ENCODE measurements at regions not wholly inside any gene's neighbourhood (a gene's known extent, or its start where the extent isn't known, plus 50 kb on each side); places are given as distances from the start of the nearest gene placed in this dataset.

- 73 to 77% methylated on average over 8 of the region's 9 CpGs for WGBS, 2 experiments
- no peak overlapping the region for H3K27ac ChIP-seq (ENCODE audit: insufficient read depth, low read depth, low read length, poor library complexity, severe bottlenecking)
- H3K4me1 ChIP-seq (ENCODE audit: control insufficient read depth, insufficient read depth, low read length) = no peaks in the 10 kb centered on the region
- H3K27me3 ChIP-seq (ENCODE audit: control insufficient read depth, insufficient read depth, low read length, poor library complexity, severe bottlenecking) = no peaks in the 10 kb centered on the region
- H3K9me3 ChIP-seq (ENCODE audit: control insufficient read depth, low read length) = no peaks in the 10 kb centered on the region
- no peak overlapping the region for H3K4me3 ChIP-seq (ENCODE audit: insufficient read depth, low read depth, low read length)
- H3K36me3 ChIP-seq (ENCODE audit: control insufficient read depth, insufficient read depth, low read length) = no peaks in the 10 kb centered on the region
These were observed 106.0 kb upstream of the TAF1B start for GRCh38 chr2:9737053-9737875.

GRCh38 chr2:9738062-9738461 lies 105.2 kb upstream of the TAF1B start:
- no peak overlapping the region for H3K4me3 ChIP-seq (ENCODE audit: insufficient read depth, low read depth, low read length)
- WGBS, 2 experiments = 91 to 97% methylated on average over 4 to 5 of the region's 5 CpGs
- no peak overlapping the region for H3K27ac ChIP-seq (ENCODE audit: insufficient read depth, low read depth, low read length, poor library complexity, severe bottlenecking)

GRCh38 chr2:9738535-9739496 lies 104.5 kb upstream of the TAF1B start:
- H3K27ac ChIP-seq (ENCODE audit: insufficient read depth, low read depth, low read length, poor library complexity, severe bottlenecking) = no peak overlapping the region
- H3K36me3 ChIP-seq (ENCODE audit: control insufficient read depth, insufficient read depth, low read length) = no peaks in the 10 kb centered on the region
- no peak overlapping the region for H3K4me3 ChIP-seq (ENCODE audit: insufficient read depth, low read depth, low read length)
- no peaks in the 10 kb centered on the region for H3K9me3 ChIP-seq (ENCODE audit: control insufficient read depth, low read length)
- H3K4me1 ChIP-seq (ENCODE audit: control insufficient read depth, insufficient read depth, low read length) = no peaks in the 10 kb centered on the region
- H3K27me3 ChIP-seq (ENCODE audit: control insufficient read depth, insufficient read depth, low read length, poor library complexity, severe bottlenecking) = no peaks in the 10 kb centered on the region
- WGBS, 2 experiments = 93 to 94% methylated on average over 23 of the region's 23 CpGs

More at GRCh38 chr2:9738062-9738461, 105.2 kb upstream of the TAF1B start:
- H3K9me3 ChIP-seq (ENCODE audit: control insufficient read depth, low read length) = no peaks in the 10 kb centered on the region
- H3K4me1 ChIP-seq (ENCODE audit: control insufficient read depth, insufficient read depth, low read length) = no peaks in the 10 kb centered on the region
- H3K36me3 ChIP-seq (ENCODE audit: control insufficient read depth, insufficient read depth, low read length) = no peaks in the 10 kb centered on the region
- H3K27me3 ChIP-seq (ENCODE audit: control insufficient read depth, insufficient read depth, low read length, poor library complexity, severe bottlenecking) = no peaks in the 10 kb centered on the region

- Histone ChIP-seq H3K4me3 (ENCODE audit: insufficient read depth, low read depth, low read length) (no peak overlapping the region), H3K27me3 (ENCODE audit: control insufficient read depth, insufficient read depth, low read length, poor library complexity, severe bottlenecking) (no peaks in the 10 kb centered on the region), H3K4me1 (ENCODE audit: control insufficient read depth, insufficient read depth, low read length) (no peaks in the 10 kb centered on the region), H3K27ac (ENCODE audit: insufficient read depth, low read depth, low read length, poor library complexity, severe bottlenecking) (no peak overlapping the region), H3K36me3 (ENCODE audit: control insufficient read depth, insufficient read depth, low read length) (no peaks in the 10 kb centered on the region), H3K9me3 (ENCODE audit: control insufficient read depth, low read length) (no peaks in the 10 kb centered on the region)
- WGBS, 2 experiments = 93 to 95% methylated on average over 23 of the region's 23 CpGs
These were observed 103.7 kb upstream of the TAF1B start for GRCh38 chr2:9739531-9739964.

GRCh38 chr2:9740382-9741073 lies 102.7 kb upstream of the TAF1B start:
- H3K27ac ChIP-seq (ENCODE audit: insufficient read depth, low read depth, low read length, poor library complexity, severe bottlenecking) = no peak overlapping the region
- WGBS, 2 experiments = 85 to 90% methylated on average over 6 of the region's 6 CpGs

GRCh38 chr2:9741110-9741509 lies 102.2 kb upstream of the TAF1B start:
- Histone ChIP-seq H3K27me3 (ENCODE audit: control insufficient read depth, insufficient read depth, low read length, poor library complexity, severe bottlenecking) (no peaks in the 10 kb centered on the region), H3K36me3 (ENCODE audit: control insufficient read depth, insufficient read depth, low read length) (no peaks in the 10 kb centered on the region), H3K4me1 (ENCODE audit: control insufficient read depth, insufficient read depth, low read length) (peaks cover 5% of the 10 kb centered on the region), H3K9me3 (ENCODE audit: control insufficient read depth, low read length) (no peaks in the 10 kb centered on the region), H3K27ac (ENCODE audit: insufficient read depth, low read depth, low read length, poor library complexity, severe bottlenecking) (no peak overlapping the region), H3K4me3 (ENCODE audit: insufficient read depth, low read depth, low read length) (no peak overlapping the region)
- WGBS, 2 experiments = 90 to 93% methylated on average over 6 of the region's 6 CpGs

More at GRCh38 chr2:9740382-9741073, 102.7 kb upstream of the TAF1B start:
- Histone ChIP-seq H3K4me1 (ENCODE audit: control insufficient read depth, insufficient read depth, low read length) (peaks cover 5% of the 10 kb centered on the region), H3K9me3 (ENCODE audit: control insufficient read depth, low read length) (no peaks in the 10 kb centered on the region), H3K36me3 (ENCODE audit: control insufficient read depth, insufficient read depth, low read length) (no peaks in the 10 kb centered on the region), H3K4me3 (ENCODE audit: insufficient read depth, low read depth, low read length) (no peak overlapping the region), H3K27me3 (ENCODE audit: control insufficient read depth, insufficient read depth, low read length, poor library complexity, severe bottlenecking) (no peaks in the 10 kb centered on the region)

- Histone ChIP-seq H3K27ac (ENCODE audit: insufficient read depth, low read depth, low read length, poor library complexity, severe bottlenecking) (no peak overlapping the region), H3K36me3 (ENCODE audit: control insufficient read depth, insufficient read depth, low read length) (no peaks in the 10 kb centered on the region), H3K9me3 (ENCODE audit: control insufficient read depth, low read length) (no peaks in the 10 kb centered on the region), H3K27me3 (ENCODE audit: control insufficient read depth, insufficient read depth, low read length, poor library complexity, severe bottlenecking) (no peaks in the 10 kb centered on the region), H3K4me3 (ENCODE audit: insufficient read depth, low read depth, low read length) (no peak overlapping the region), H3K4me1 (ENCODE audit: control insufficient read depth, insufficient read depth, low read length) (peaks cover 5% of the 10 kb centered on the region)
- WGBS, 2 experiments = 73 to 75% methylated on average over 5 of the region's 5 CpGs
These were observed 100.7 kb upstream of the TAF1B start for GRCh38 chr2:9742601-9743000.

- Histone ChIP-seq H3K4me1 (ENCODE audit: control insufficient read depth, insufficient read depth, low read length) (peaks cover 5% of the 10 kb centered on the region), H3K27me3 (ENCODE audit: control insufficient read depth, insufficient read depth, low read length, poor library complexity, severe bottlenecking) (no peaks in the 10 kb centered on the region), H3K4me3 (ENCODE audit: insufficient read depth, low read depth, low read length) (no peak overlapping the region), H3K36me3 (ENCODE audit: control insufficient read depth, insufficient read depth, low read length) (no peaks in the 10 kb centered on the region), H3K9me3 (ENCODE audit: control insufficient read depth, low read length) (no peaks in the 10 kb centered on the region), H3K27ac (ENCODE audit: insufficient read depth, low read depth, low read length, poor library complexity, severe bottlenecking) (no peak overlapping the region)
- 86 to 88% methylated on average over 12 of the region's 12 CpGs for WGBS, 2 experiments
These were observed 98.8 kb upstream of the TAF1B start for GRCh38 chr2:9744256-9745004.

- H3K27me3 ChIP-seq (ENCODE audit: control insufficient read depth, insufficient read depth, low read length, poor library complexity, severe bottlenecking) = no peaks in the 10 kb centered on the region
- H3K36me3 ChIP-seq (ENCODE audit: control insufficient read depth, insufficient read depth, low read length) = no peaks in the 10 kb centered on the region
- H3K9me3 ChIP-seq (ENCODE audit: control insufficient read depth, low read length) = no peaks in the 10 kb centered on the region
- H3K4me3 ChIP-seq (ENCODE audit: insufficient read depth, low read depth, low read length) = no peak overlapping the region
- H3K4me1 ChIP-seq (ENCODE audit: control insufficient read depth, insufficient read depth, low read length) = peaks cover 5% of the 10 kb centered on the region
- H3K27ac ChIP-seq (ENCODE audit: insufficient read depth, low read depth, low read length, poor library complexity, severe bottlenecking) = no peak overlapping the region
- 66 to 67% methylated on average over 3 of the region's 3 CpGs for WGBS, 2 experiments
These were observed 97.9 kb upstream of the TAF1B start for GRCh38 chr2:9745153-9745899.
